GM12891 (cell line): ENCODE measurements at regions not wholly inside any gene's neighbourhood (a gene's known extent, or its start where the extent isn't known, plus 50 kb on each side); places are given as distances from the start of the nearest gene placed in this dataset.

Experiments
- PAX5 ChIP-seq: IDR thresholded peaks from 2 replicates; pipeline ENCODE4 v1.6.1; 2011; ENCODE audit warnings: low read length, moderate library complexity, mild to moderate bottlenecking; ENCODE audit not compliant: insufficient read depth, severe bottlenecking
- POLR2A ChIP-seq: IDR thresholded peaks from 2 replicates; pipeline ENCODE4 v1.6.1; 2011; ENCODE audit warnings: low read depth, low read length, control low read depth
- POLR2AphosphoS5 ChIP-seq: IDR thresholded peaks from 2 replicates; pipeline ENCODE4 v1.6.1; 2011; ENCODE audit warnings: low read depth, low read length, control low read depth
- SPI1 ChIP-seq: IDR thresholded peaks from 2 replicates; pipeline ENCODE4 v1.6.1; 2011; ENCODE audit warnings: low read depth, low read length, control low read depth
- TAF1 ChIP-seq: IDR thresholded peaks from 2 replicates; pipeline ENCODE4 v1.6.1; 2011; ENCODE audit warnings: low read depth, low read length, control low read depth

GRCh38 chr13:90305796-90306195, 1041.7 kb upstream of the MIR17HG start:
- no peak for TF ChIP-seq POLR2AphosphoS5
- TF ChIP-seq PAX5 = no peak
- TF ChIP-seq TAF1 = no peak
- TF ChIP-seq SPI1 = no peak
- TF ChIP-seq POLR2A = no peak
